ENCODE measurements at regions not wholly inside any gene's neighbourhood (a gene's known extent, or its start where the extent isn't known, plus 50 kb on each side); places are given as distances from the start of the nearest gene placed in this dataset.

GRCh38 chr5:155624597-155625241, 611.2 kb downstream of the KIF4B start:
- Histone ChIP-seq H3K27me3 (replicated peaks) (no peaks in the 10 kb centered on the region), H3K36me3 (replicated peaks) (no peaks in the 10 kb centered on the region), H3K27ac (no peak overlapping the region), H3K4me3 (ENCODE audit: low read depth, low read length) (no peak overlapping the region)
- in situ Hi-C loops (cut with HindIII; ENCODE audit: low pct_ligation_motif_present, low sequenced_read_pairs): no loop called here
- TF ChIP-seq, protein P1, sequence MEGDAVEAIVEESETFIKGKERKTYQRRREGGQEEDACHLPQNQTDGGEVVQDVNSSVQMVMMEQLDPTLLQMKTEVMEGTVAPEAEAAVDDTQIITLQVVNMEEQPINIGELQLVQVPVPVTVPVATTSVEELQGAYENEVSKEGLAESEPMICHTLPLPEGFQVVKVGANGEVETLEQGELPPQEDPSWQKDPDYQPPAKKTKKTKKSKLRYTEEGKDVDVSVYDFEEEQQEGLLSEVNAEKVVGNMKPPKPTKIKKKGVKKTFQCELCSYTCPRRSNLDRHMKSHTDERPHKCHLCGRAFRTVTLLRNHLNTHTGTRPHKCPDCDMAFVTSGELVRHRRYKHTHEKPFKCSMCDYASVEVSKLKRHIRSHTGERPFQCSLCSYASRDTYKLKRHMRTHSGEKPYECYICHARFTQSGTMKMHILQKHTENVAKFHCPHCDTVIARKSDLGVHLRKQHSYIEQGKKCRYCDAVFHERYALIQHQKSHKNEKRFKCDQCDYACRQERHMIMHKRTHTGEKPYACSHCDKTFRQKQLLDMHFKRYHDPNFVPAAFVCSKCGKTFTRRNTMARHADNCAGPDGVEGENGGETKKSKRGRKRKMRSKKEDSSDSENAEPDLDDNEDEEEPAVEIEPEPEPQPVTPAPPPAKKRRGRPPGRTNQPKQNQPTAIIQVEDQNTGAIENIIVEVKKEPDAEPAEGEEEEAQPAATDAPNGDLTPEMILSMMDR (IDR thresholded peaks at IDR 0.05; ENCODE audit: low read depth, low read length, missing control alignments): no peak
- DNase-seq: no peak

GRCh38 chr5:155625315-155625714, 611.8 kb downstream of the KIF4B start:
- H3K27ac ChIP-seq: no peak overlapping the region
- H3K4me3 ChIP-seq (ENCODE audit: low read depth, low read length): no peak overlapping the region
- DNase-seq: no peak
- H3K27me3 ChIP-seq (replicated peaks): no peaks in the 10 kb centered on the region
- TF ChIP-seq, protein P1 (IDR thresholded peaks at IDR 0.05; ENCODE audit: low read depth, low read length, missing control alignments): no peak
- H3K36me3 ChIP-seq (replicated peaks): no peaks in the 10 kb centered on the region
- in situ Hi-C loops (cut with HindIII; ENCODE audit: low pct_ligation_motif_present, low sequenced_read_pairs): no loop called here

DNA sequence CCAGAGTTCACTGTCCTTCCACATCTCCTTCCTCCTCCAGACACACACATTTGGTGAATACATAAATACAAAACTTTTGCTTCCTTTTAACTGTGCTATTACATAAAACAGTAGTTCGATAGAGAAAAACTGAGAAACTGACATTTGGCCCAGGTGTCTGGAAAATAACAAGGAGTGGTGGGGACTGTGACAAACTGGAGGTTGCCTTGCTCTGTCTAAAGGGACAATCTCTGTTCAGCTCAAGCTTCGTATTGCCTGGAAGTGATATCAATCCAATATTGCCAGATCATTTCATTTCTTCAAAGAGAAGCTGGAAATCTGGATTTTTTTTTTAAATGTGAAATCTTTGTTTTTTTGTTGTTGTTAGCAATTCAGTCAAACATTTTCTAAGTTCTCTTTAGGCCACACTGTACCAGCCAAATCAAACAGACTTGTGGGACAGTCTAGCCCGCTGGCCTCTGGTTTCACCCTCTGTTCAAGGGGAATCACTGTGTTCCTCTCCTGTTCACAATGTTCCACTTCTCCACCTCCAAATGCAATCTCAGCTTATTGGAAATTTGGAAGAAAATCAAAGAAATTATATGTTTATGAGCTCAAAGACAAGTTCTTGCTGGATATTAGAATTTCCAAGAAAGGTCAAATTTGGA, 612.5 kb downstream of the KIF4B start:
- Histone ChIP-seq H3K27me3 (replicated peaks) (no peaks in the 10 kb centered on the region), H3K36me3 (replicated peaks) (no peaks in the 10 kb centered on the region), H3K27ac (no peak overlapping the region), H3K4me3 (ENCODE audit: low read depth, low read length) (no peak overlapping the region)
- in situ Hi-C loops (cut with HindIII; ENCODE audit: low pct_ligation_motif_present, low sequenced_read_pairs): no loop called here
- no peak for DNase-seq
- TF ChIP-seq, protein P1 (IDR thresholded peaks at IDR 0.05; ENCODE audit: low read depth, low read length, missing control alignments): no peak

DNA sequence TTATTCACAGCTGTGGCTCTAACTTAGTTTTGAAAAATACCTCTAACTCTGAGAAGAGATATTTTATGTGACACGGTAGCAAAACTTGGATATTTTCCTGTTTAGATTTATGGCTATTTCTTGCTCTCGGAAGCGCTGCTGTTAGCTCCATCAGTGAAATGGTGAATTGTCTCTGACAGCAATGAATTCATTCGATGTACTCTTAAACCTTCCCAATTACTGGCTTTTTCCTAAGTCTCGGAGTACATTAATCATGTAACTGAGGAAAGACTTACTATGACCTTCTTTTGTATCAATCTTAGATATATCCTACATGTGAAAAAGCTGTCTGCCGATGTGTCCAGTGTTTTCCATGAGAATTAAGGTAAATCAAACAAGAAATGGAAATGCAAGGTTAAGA, 613.0 kb downstream of the KIF4B start:
- H3K36me3 ChIP-seq (replicated peaks): no peaks in the 10 kb centered on the region
- in situ Hi-C loops (cut with HindIII; ENCODE audit: low pct_ligation_motif_present, low sequenced_read_pairs): no loop called here
- no peaks in the 10 kb centered on the region for H3K27me3 ChIP-seq (replicated peaks)
- TF ChIP-seq, protein P1 (IDR thresholded peaks at IDR 0.05; ENCODE audit: low read depth, low read length, missing control alignments): no peak
- no peak for DNase-seq
- no peak overlapping the region for H3K27ac ChIP-seq
- no peak overlapping the region for H3K4me3 ChIP-seq (ENCODE audit: low read depth, low read length)

DNA sequence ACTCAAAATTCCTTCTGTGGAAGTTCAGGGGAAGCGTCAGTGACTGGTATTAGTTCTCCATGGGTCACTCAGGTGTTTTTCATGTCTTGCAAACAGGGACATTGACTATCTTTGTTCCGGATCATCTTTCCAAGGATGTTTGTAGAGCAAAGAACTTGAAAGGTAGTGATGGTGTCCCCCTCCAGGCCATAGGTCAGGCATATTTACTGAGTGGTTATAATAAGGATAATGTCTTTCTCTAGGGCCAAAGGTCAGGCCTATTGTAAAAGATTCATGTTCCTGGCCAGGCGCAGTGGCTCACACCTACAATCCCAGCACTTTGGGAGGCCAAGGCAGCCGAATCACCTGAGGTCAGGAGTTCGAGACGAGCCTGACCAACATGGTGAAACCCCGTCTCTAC, 614.8 kb downstream of the KIF4B start:
- H3K36me3 ChIP-seq (replicated peaks): no peaks in the 10 kb centered on the region
- DNase-seq: no peak
- in situ Hi-C loops (cut with HindIII; ENCODE audit: low pct_ligation_motif_present, low sequenced_read_pairs): no loop called here
- TF ChIP-seq, protein P1 (IDR thresholded peaks at IDR 0.05; ENCODE audit: low read depth, low read length, missing control alignments): no peak
- no peaks in the 10 kb centered on the region for H3K27me3 ChIP-seq (replicated peaks)
- no peak overlapping the region for H3K27ac ChIP-seq
- H3K4me3 ChIP-seq (ENCODE audit: low read depth, low read length): no peak overlapping the region
